ENCODE measurements at regions not wholly inside any gene's neighbourhood (a gene's known extent, or its start where the extent isn't known, plus 50 kb on each side); places are given as distances from the start of the nearest gene placed in this dataset.
"Not testable (repeated sequence)": the region's sequence is repeated elsewhere in the genome, so short reads cannot be mapped to it uniquely, and the experiment has no call there.

- H3K4me3 ChIP-seq (replicated peaks; ENCODE audit: low read depth, low read length): no peak overlapping the region
- TF ChIP-seq, protein P1, sequence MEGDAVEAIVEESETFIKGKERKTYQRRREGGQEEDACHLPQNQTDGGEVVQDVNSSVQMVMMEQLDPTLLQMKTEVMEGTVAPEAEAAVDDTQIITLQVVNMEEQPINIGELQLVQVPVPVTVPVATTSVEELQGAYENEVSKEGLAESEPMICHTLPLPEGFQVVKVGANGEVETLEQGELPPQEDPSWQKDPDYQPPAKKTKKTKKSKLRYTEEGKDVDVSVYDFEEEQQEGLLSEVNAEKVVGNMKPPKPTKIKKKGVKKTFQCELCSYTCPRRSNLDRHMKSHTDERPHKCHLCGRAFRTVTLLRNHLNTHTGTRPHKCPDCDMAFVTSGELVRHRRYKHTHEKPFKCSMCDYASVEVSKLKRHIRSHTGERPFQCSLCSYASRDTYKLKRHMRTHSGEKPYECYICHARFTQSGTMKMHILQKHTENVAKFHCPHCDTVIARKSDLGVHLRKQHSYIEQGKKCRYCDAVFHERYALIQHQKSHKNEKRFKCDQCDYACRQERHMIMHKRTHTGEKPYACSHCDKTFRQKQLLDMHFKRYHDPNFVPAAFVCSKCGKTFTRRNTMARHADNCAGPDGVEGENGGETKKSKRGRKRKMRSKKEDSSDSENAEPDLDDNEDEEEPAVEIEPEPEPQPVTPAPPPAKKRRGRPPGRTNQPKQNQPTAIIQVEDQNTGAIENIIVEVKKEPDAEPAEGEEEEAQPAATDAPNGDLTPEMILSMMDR (IDR thresholded peaks at IDR 0.05; ENCODE audit: low read length, missing control alignments): no peak
- peak; percentile 22 for DNase-seq (ENCODE audit: low read depth)
Observed at GRCh38 chr13:30520571-30520970, 54.8 kb upstream of the HMGB1 start.

DNA sequence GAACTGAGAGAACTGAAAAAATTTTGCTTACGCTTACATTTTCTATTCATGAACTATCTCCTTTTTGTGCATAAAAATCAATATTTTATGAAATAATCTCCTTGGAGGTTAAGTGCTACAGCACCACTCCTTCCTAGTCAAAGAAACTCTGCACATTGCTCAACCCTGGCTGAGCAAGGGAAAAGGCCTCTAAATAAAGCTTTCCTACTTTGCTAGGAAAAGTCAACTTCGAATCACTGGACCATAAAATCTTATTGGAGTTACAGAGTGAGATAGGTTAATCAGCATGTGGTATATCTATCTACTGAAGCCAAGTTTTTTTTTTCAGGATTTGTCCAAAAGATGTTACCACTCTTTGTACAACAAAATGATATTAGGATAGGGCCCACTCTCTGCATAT is 57.5 kb upstream of the HMGB1 start:
- no peak for DNase-seq (ENCODE audit: low read depth)
- H3K4me3 ChIP-seq (replicated peaks; ENCODE audit: low read depth, low read length): no peak overlapping the region
- TF ChIP-seq, protein P1 (IDR thresholded peaks at IDR 0.05; ENCODE audit: low read length, missing control alignments): no peak

DNA sequence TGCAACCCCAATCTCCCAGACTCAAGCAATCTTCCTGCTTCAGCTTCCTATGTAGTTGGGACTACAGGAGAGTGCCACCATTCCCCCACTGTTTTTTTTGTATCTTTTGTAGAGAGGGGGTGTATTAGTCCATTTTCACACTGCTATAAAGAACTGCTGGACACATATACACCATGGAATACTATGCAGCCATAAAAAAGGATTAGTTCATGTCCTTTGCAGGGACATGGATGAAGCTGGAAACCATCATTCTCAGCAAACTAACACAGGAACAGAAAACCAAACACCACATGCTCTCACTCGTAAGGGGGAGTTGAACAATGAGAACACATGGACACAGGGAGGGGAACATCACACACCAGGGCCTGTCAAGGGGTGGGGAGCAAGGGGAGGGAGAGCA is 58.1 kb upstream of the HMGB1 start:
- H3K4me3 ChIP-seq (replicated peaks; ENCODE audit: low read depth, low read length); DNase-seq (ENCODE audit: low read depth): not testable (repeated sequence)

GRCh38 chr13:30525212-30525611 is 59.5 kb upstream of the HMGB1 start:
- not testable (repeated sequence) for DNase-seq (ENCODE audit: low read depth); H3K4me3 ChIP-seq (replicated peaks; ENCODE audit: low read depth, low read length)

- TF ChIP-seq, protein P1 (IDR thresholded peaks at IDR 0.05; ENCODE audit: low read length, missing control alignments): no peak
- DNase-seq (ENCODE audit: low read depth): peak; percentile 6
- no peak overlapping the region for H3K4me3 ChIP-seq (replicated peaks; ENCODE audit: low read depth, low read length)
Observed at GRCh38 chr13:30526612-30527495, 61.1 kb upstream of the HMGB1 start.

DNA sequence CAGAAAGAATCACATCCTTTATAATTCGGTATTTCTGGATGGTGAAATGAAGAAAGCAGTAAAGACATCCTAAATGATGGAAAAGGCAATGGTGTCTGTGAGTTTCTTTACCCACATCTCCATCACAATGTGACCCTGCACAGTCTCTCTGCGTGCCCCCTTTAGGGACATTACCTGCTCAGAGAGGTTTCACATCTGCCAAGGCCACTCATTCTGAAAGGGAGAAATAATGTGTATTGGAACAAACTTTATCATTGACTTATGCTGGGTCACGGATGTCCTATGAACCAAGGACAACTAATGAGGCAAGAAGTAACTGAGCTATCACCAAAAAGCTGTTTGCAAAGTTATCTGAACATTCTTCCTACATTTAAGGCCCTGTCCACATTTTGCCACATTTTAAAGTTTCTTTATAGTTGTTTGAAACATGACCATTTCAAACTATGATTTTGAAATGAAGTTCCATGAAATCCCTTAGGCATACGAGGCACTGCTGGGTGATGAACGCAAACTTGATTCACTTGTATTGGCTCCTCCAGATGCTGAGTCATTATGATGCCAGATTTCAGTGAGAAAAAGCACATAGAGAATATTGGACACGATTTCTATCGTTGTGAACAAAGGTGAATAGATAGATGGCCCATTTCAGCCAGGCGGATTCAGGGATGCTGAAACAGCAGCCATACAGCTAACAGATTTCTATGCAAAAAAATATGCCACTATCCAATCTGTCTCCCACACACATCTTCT is 63.5 kb upstream of the HMGB1 start:
- TF ChIP-seq, protein P1 (IDR thresholded peaks at IDR 0.05; ENCODE audit: low read length, missing control alignments): no peak
- peak; percentile 10 for DNase-seq (ENCODE audit: low read depth)
- no peak overlapping the region for H3K4me3 ChIP-seq (replicated peaks; ENCODE audit: low read depth, low read length)

DNA sequence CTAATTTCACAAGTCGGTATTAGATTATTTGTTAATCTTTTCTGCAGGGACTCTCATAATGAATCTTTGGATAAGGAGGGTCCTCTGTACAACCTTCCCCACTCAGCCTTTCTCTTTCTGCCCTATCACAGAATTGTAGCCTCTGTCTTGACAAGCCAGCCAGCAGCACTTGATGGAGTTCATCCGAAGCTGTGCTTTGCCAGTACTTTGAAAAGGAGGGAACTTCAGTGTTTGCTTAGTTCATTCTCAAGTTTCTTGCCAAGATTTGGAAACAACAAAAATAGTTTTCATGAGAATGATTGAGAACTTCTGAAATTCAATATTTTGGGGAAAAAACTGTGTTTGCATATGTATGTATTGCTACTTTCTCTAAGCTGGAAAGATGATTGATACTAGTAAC is 69.3 kb upstream of the HMGB1 start:
- no peak for DNase-seq (ENCODE audit: low read depth)
- TF ChIP-seq, protein P1 (IDR thresholded peaks at IDR 0.05; ENCODE audit: low read length, missing control alignments): no peak

More for the DNA sequence above, 69.3 kb upstream of the HMGB1 start:
- no peak overlapping the region for H3K4me3 ChIP-seq (replicated peaks; ENCODE audit: low read depth, low read length)

Measured in fibroblast of pulmonary artery (primary cell).